ENCODE measurements at regions not wholly inside any gene's neighbourhood (a gene's known extent, or its start where the extent isn't known, plus 50 kb on each side); places are given as distances from the start of the nearest gene placed in this dataset.

- WGBS, result 93% methylated on average over 7 of the region's 7 CpGs
- Histone ChIP-seq H3K27me3 (ENCODE audit: control insufficient read depth in 2 of 2, insufficient read depth in 1 of 2, low read length in 1 of 2) (no peaks in the 10 kb centered on the region), H3K27ac (ENCODE audit: low read depth in 1 of 2, low read length in 1 of 2) (no peak overlapping the region), H3K4me1 (ENCODE audit: control insufficient read depth in 2 of 2, insufficient read depth in 2 of 2, low read length in 2 of 2) (no peaks in the 10 kb centered on the region), H3K4me3 (ENCODE audit: low read length in 2 of 2) (no peak overlapping the region), H3K9me3 (ENCODE audit: control insufficient read depth in 2 of 2, insufficient read depth in 1 of 2, low read length in 1 of 2) (peaks cover 0 to 3% of the 10 kb centered on the region in 2 donors), H3K36me3 (ENCODE audit: control insufficient read depth in 2 of 2, insufficient read depth in 2 of 2, low read length in 1 of 2) (no peaks in the 10 kb centered on the region)
- DNase-seq (ENCODE audit: low read depth in 6 of 9, low spot score in 9 of 9), result no peak
Measured at GRCh38 chr1:60581455-60582220, 500.7 kb upstream of the NFIA start.

GRCh38 chr1:60577029-60577428 is 503.5 kb upstream of the C1orf87 start:
- no peak overlapping the region for H3K4me3 ChIP-seq (ENCODE audit: low read length in 2 of 2)
- H3K4me1 ChIP-seq (ENCODE audit: control insufficient read depth in 2 of 2, insufficient read depth in 2 of 2, low read length in 2 of 2), result no peaks in the 10 kb centered on the region
- no peak for DNase-seq (ENCODE audit: low read depth in 6 of 9, low spot score in 9 of 9)
- no peaks in the 10 kb centered on the region for H3K9me3 ChIP-seq (ENCODE audit: control insufficient read depth in 2 of 2, insufficient read depth in 1 of 2, low read length in 1 of 2)
- 92% methylated on average over 2 of the region's 2 CpGs for WGBS
- no peaks in the 10 kb centered on the region for H3K27me3 ChIP-seq (ENCODE audit: control insufficient read depth in 2 of 2, insufficient read depth in 1 of 2, low read length in 1 of 2)
- H3K27ac ChIP-seq (ENCODE audit: low read depth in 1 of 2, low read length in 1 of 2), result no peak overlapping the region
- H3K36me3 ChIP-seq (ENCODE audit: control insufficient read depth in 2 of 2, insufficient read depth in 2 of 2, low read length in 1 of 2), result no peaks in the 10 kb centered on the region

- H3K27me3 ChIP-seq (ENCODE audit: control insufficient read depth in 2 of 2, insufficient read depth in 1 of 2, low read length in 1 of 2), result no peaks in the 10 kb centered on the region
- WGBS, result 94% methylated on average over 2 of the region's 2 CpGs
- no peak overlapping the region for H3K27ac ChIP-seq (ENCODE audit: low read depth in 1 of 2, low read length in 1 of 2)
- no peaks in the 10 kb centered on the region for H3K36me3 ChIP-seq (ENCODE audit: control insufficient read depth in 2 of 2, insufficient read depth in 2 of 2, low read length in 1 of 2)
- H3K4me1 ChIP-seq (ENCODE audit: control insufficient read depth in 2 of 2, insufficient read depth in 2 of 2, low read length in 2 of 2), result no peaks in the 10 kb centered on the region
- no peaks in the 10 kb centered on the region for H3K9me3 ChIP-seq (ENCODE audit: control insufficient read depth in 2 of 2, insufficient read depth in 1 of 2, low read length in 1 of 2)
- no peak for DNase-seq (ENCODE audit: low read depth in 6 of 9, low spot score in 9 of 9)
- H3K4me3 ChIP-seq (ENCODE audit: low read length in 2 of 2), result no peak overlapping the region
Measured at GRCh38 chr1:60575326-60575977, 501.9 kb upstream of the C1orf87 start.

GRCh38 chr1:60573726-60574409 is 500.3 kb upstream of the C1orf87 start:
- Histone ChIP-seq H3K27ac (ENCODE audit: low read depth in 1 of 2, low read length in 1 of 2) (no peak overlapping the region), H3K9me3 (ENCODE audit: control insufficient read depth in 2 of 2, insufficient read depth in 1 of 2, low read length in 1 of 2) (no peaks in the 10 kb centered on the region), H3K27me3 (ENCODE audit: control insufficient read depth in 2 of 2, insufficient read depth in 1 of 2, low read length in 1 of 2) (no peaks in the 10 kb centered on the region), H3K4me3 (ENCODE audit: low read length in 2 of 2) (no peak overlapping the region), H3K4me1 (ENCODE audit: control insufficient read depth in 2 of 2, insufficient read depth in 2 of 2, low read length in 2 of 2) (no peaks in the 10 kb centered on the region), H3K36me3 (ENCODE audit: control insufficient read depth in 2 of 2, insufficient read depth in 2 of 2, low read length in 1 of 2) (no peaks in the 10 kb centered on the region)
- 63% methylated on average over 3 of the region's 3 CpGs for WGBS
- DNase-seq (ENCODE audit: low read depth in 6 of 9, low spot score in 9 of 9), result no peak

GRCh38 chr1:60573121-60573520 is 499.6 kb upstream of the C1orf87 start:
- no peak overlapping the region for H3K27ac ChIP-seq (ENCODE audit: low read depth in 1 of 2, low read length in 1 of 2)
- H3K4me1 ChIP-seq (ENCODE audit: control insufficient read depth in 2 of 2, insufficient read depth in 2 of 2, low read length in 2 of 2), result no peaks in the 10 kb centered on the region
- no peak overlapping the region for H3K4me3 ChIP-seq (ENCODE audit: low read length in 2 of 2)
- H3K27me3 ChIP-seq (ENCODE audit: control insufficient read depth in 2 of 2, insufficient read depth in 1 of 2, low read length in 1 of 2), result no peaks in the 10 kb centered on the region
- no peaks in the 10 kb centered on the region for H3K9me3 ChIP-seq (ENCODE audit: control insufficient read depth in 2 of 2, insufficient read depth in 1 of 2, low read length in 1 of 2)
- no peak for DNase-seq (ENCODE audit: low read depth in 6 of 9, low spot score in 9 of 9)
- 53% methylated on average over 1 of the region's 1 CpG for WGBS
- no peaks in the 10 kb centered on the region for H3K36me3 ChIP-seq (ENCODE audit: control insufficient read depth in 2 of 2, insufficient read depth in 2 of 2, low read length in 1 of 2)

- Histone ChIP-seq H3K27me3 (ENCODE audit: control insufficient read depth in 2 of 2, insufficient read depth in 1 of 2, low read length in 1 of 2) (no peaks in the 10 kb centered on the region), H3K36me3 (ENCODE audit: control insufficient read depth in 2 of 2, insufficient read depth in 2 of 2, low read length in 1 of 2) (no peaks in the 10 kb centered on the region), H3K9me3 (ENCODE audit: control insufficient read depth in 2 of 2, insufficient read depth in 1 of 2, low read length in 1 of 2) (no peaks in the 10 kb centered on the region), H3K4me3 (ENCODE audit: low read length in 2 of 2) (no peak overlapping the region), H3K4me1 (ENCODE audit: control insufficient read depth in 2 of 2, insufficient read depth in 2 of 2, low read length in 2 of 2) (no peaks in the 10 kb centered on the region), H3K27ac (ENCODE audit: low read depth in 1 of 2, low read length in 1 of 2) (no peak overlapping the region)
- no peak for DNase-seq (ENCODE audit: low read depth in 6 of 9, low spot score in 9 of 9)
- 83% methylated on average over 4 of the region's 4 CpGs for WGBS
Measured at GRCh38 chr1:60572378-60572777, 498.8 kb upstream of the C1orf87 start.

- no peaks in the 10 kb centered on the region for H3K9me3 ChIP-seq (ENCODE audit: control insufficient read depth in 2 of 2, insufficient read depth in 1 of 2, low read length in 1 of 2)
- no peaks in the 10 kb centered on the region for H3K36me3 ChIP-seq (ENCODE audit: control insufficient read depth in 2 of 2, insufficient read depth in 2 of 2, low read length in 1 of 2)
- H3K4me3 ChIP-seq (ENCODE audit: low read length in 2 of 2), result no peak overlapping the region
- H3K4me1 ChIP-seq (ENCODE audit: control insufficient read depth in 2 of 2, insufficient read depth in 2 of 2, low read length in 2 of 2), result no peaks in the 10 kb centered on the region
- H3K27me3 ChIP-seq (ENCODE audit: control insufficient read depth in 2 of 2, insufficient read depth in 1 of 2, low read length in 1 of 2), result no peaks in the 10 kb centered on the region
- 83% methylated on average over 1 of the region's 1 CpG for WGBS
- no peak for DNase-seq (ENCODE audit: low read depth in 6 of 9, low spot score in 9 of 9)
- no peak overlapping the region for H3K27ac ChIP-seq (ENCODE audit: low read depth in 1 of 2, low read length in 1 of 2)
Measured at GRCh38 chr1:60571811-60572210, 498.2 kb upstream of the C1orf87 start.

GRCh38 chr1:60569189-60569588 is 495.6 kb upstream of the C1orf87 start:
- Histone ChIP-seq H3K4me3 (ENCODE audit: low read length in 2 of 2) (no peak overlapping the region), H3K9me3 (ENCODE audit: control insufficient read depth in 2 of 2, insufficient read depth in 1 of 2, low read length in 1 of 2) (no peaks in the 10 kb centered on the region), H3K27ac (ENCODE audit: low read depth in 1 of 2, low read length in 1 of 2) (no peak overlapping the region), H3K4me1 (ENCODE audit: control insufficient read depth in 2 of 2, insufficient read depth in 2 of 2, low read length in 2 of 2) (no peaks in the 10 kb centered on the region), H3K36me3 (ENCODE audit: control insufficient read depth in 2 of 2, insufficient read depth in 2 of 2, low read length in 1 of 2) (no peaks in the 10 kb centered on the region), H3K27me3 (ENCODE audit: control insufficient read depth in 2 of 2, insufficient read depth in 1 of 2, low read length in 1 of 2) (no peaks in the 10 kb centered on the region)
- 95% methylated on average over 2 of the region's 2 CpGs for WGBS
- DNase-seq (ENCODE audit: low read depth in 6 of 9, low spot score in 9 of 9), result no peak

- no peaks in the 10 kb centered on the region for H3K36me3 ChIP-seq (ENCODE audit: control insufficient read depth in 2 of 2, insufficient read depth in 2 of 2, low read length in 1 of 2)
- no peak overlapping the region for H3K4me3 ChIP-seq (ENCODE audit: low read length in 2 of 2)
- no peaks in the 10 kb centered on the region for H3K27me3 ChIP-seq (ENCODE audit: control insufficient read depth in 2 of 2, insufficient read depth in 1 of 2, low read length in 1 of 2)
- H3K27ac ChIP-seq (ENCODE audit: low read depth in 1 of 2, low read length in 1 of 2), result no peak overlapping the region
- H3K4me1 ChIP-seq (ENCODE audit: control insufficient read depth in 2 of 2, insufficient read depth in 2 of 2, low read length in 2 of 2), result no peaks in the 10 kb centered on the region
- H3K9me3 ChIP-seq (ENCODE audit: control insufficient read depth in 2 of 2, insufficient read depth in 1 of 2, low read length in 1 of 2), result no peaks in the 10 kb centered on the region
- no peak for DNase-seq (ENCODE audit: low read depth in 6 of 9, low spot score in 9 of 9)
Measured at GRCh38 chr1:60567256-60567655, 493.7 kb upstream of the C1orf87 start.

Measured in thymus (tissue), 11 donors.